HG03520 (cell line): ENCODE measurements at regions not wholly inside any gene's neighbourhood (a gene's known extent, or its start where the extent isn't known, plus 50 kb on each side); places are given as distances from the start of the nearest gene placed in this dataset.
A peak's percentile ranks its signal among the peaks of the same experiment; 100 is the strongest.

Experiments used
- ATAC-seq: cut with Tn5 transposase; IDR thresholded peaks from one replicate; pipeline ENCODE4 v1.9.1; 2021; ENCODE audit warnings: mild to moderate bottlenecking, moderate library complexity; ENCODE audit not compliant: unreplicated experiment

- ATAC-seq: no peak
Measured at GRCh38 chr18:25815659-25816058, 274.8 kb downstream of the SS18 start.

- ATAC-seq: peak; percentile 97
Measured at GRCh38 chr18:25814841-25815458, 275.5 kb downstream of the SS18 start.

GRCh38 chr18:25813110-25813509 lies 277.3 kb downstream of the SS18 start:
- ATAC-seq: no peak

GRCh38 chr18:25810736-25811135 lies 279.7 kb downstream of the SS18 start:
- no peak for ATAC-seq

- ATAC-seq: no peak
Measured at GRCh38 chr18:25805939-25806338, 284.5 kb downstream of the SS18 start.

GRCh38 chr18:25805323-25805722 lies 285.1 kb downstream of the SS18 start:
- no peak for ATAC-seq

- ATAC-seq: no peak
Measured at GRCh38 chr18:25799231-25799630, 291.2 kb downstream of the SS18 start.

- ATAC-seq: no peak
Measured at GRCh38 chr18:25798046-25798445, 292.4 kb downstream of the SS18 start.

- no peak for ATAC-seq
Measured at GRCh38 chr18:25795213-25795612, 295.2 kb downstream of the SS18 start.

GRCh38 chr18:25787276-25787675 lies 303.1 kb downstream of the SS18 start:
- ATAC-seq: no peak

GRCh38 chr18:25786758-25787157 lies 303.7 kb downstream of the SS18 start:
- no peak for ATAC-seq

GRCh38 chr18:25780105-25780504 lies 310.3 kb downstream of the SS18 start:
- ATAC-seq: no peak

- ATAC-seq: no peak
Measured at GRCh38 chr18:25771796-25772195, 318.6 kb downstream of the SS18 start.

- ATAC-seq: no peak
Measured at GRCh38 chr18:25764777-25765176, 325.6 kb downstream of the SS18 start.

- ATAC-seq: no peak
Measured at GRCh38 chr18:25759111-25759510, 331.3 kb downstream of the SS18 start.

- ATAC-seq: no peak
Measured at GRCh38 chr18:25743646-25744151, 346.7 kb downstream of the SS18 start.

- ATAC-seq: no peak
Measured at GRCh38 chr18:25739376-25739775, 351.0 kb downstream of the SS18 start.

GRCh38 chr18:25737710-25738311 lies 352.6 kb downstream of the SS18 start:
- no peak for ATAC-seq

- no peak for ATAC-seq
Measured at GRCh38 chr18:25736516-25736915, 353.9 kb downstream of the SS18 start.

- ATAC-seq: no peak
Measured at GRCh38 chr18:25735459-25735858, 355.0 kb downstream of the SS18 start.

GRCh38 chr18:25734336-25734735 lies 356.1 kb downstream of the SS18 start:
- ATAC-seq: no peak

GRCh38 chr18:25732862-25733261 lies 357.6 kb downstream of the SS18 start:
- no peak for ATAC-seq

GRCh38 chr18:25729072-25729471 lies 361.3 kb downstream of the SS18 start:
- ATAC-seq: no peak
